Hypothalamus (tissue), 51 donors: ENCODE measurements at regions not wholly inside any gene's neighbourhood (a gene's known extent, or its start where the extent isn't known, plus 50 kb on each side); places are given as distances from the start of the nearest gene placed in this dataset.

Source experiments
- DNase-seq, 51 donors: peaks; one replicate each; lab custom pipeline; 2025; lab: John Stamatoyannopoulos, UW

GRCh38 chr2:133661392-133661791, 93.1 kb upstream of the NCKAP5 start:
- no peak for DNase-seq

GRCh38 chr2:133666621-133667020, 98.4 kb upstream of the NCKAP5 start:
- no peak for DNase-seq

- no peak for DNase-seq
Observed at GRCh38 chr2:133667085-133667484, 98.8 kb upstream of the NCKAP5 start.

- no peak for DNase-seq
Observed at GRCh38 chr2:133667968-133668367, 99.7 kb upstream of the NCKAP5 start.

GRCh38 chr2:133668547-133668946, 100.3 kb upstream of the NCKAP5 start:
- no peak for DNase-seq

- no peak for DNase-seq
Observed at GRCh38 chr2:133673305-133673905, 105.1 kb upstream of the NCKAP5 start.

- DNase-seq, result no peak
Observed at GRCh38 chr2:133674066-133674432, 105.8 kb upstream of the NCKAP5 start.

GRCh38 chr2:133674433-133675331, 106.4 kb upstream of the NCKAP5 start:
- peak in 47 of 51 donors; percentile 14 to 92 (median 61) for DNase-seq

- DNase-seq, result peak in 1 of 51 donors; percentile 16
Observed at GRCh38 chr2:133676392-133677130, 108.3 kb upstream of the NCKAP5 start.

- peak in 1 of 51 donors; percentile 20 for DNase-seq
Observed at GRCh38 chr2:133680343-133681049, 112.2 kb upstream of the NCKAP5 start.

GRCh38 chr2:133682347-133682746, 114.1 kb upstream of the NCKAP5 start:
- DNase-seq, result no peak

- DNase-seq, result no peak
Observed at GRCh38 chr2:133682906-133683305, 114.6 kb upstream of the NCKAP5 start.

- DNase-seq, result no peak
Observed at GRCh38 chr2:133685636-133686215, 117.5 kb upstream of the NCKAP5 start.

GRCh38 chr2:133690780-133691179, 122.5 kb upstream of the NCKAP5 start:
- DNase-seq, result no peak

GRCh38 chr2:133691336-133691735, 123.1 kb upstream of the NCKAP5 start:
- DNase-seq, result no peak

GRCh38 chr2:133705287-133705686, 137.0 kb upstream of the NCKAP5 start:
- peak in 1 of 51 donors; percentile 14 for DNase-seq

- DNase-seq, result no peak
Observed at GRCh38 chr2:133710613-133711012, 142.3 kb upstream of the NCKAP5 start.

GRCh38 chr2:133711201-133711600, 142.9 kb upstream of the NCKAP5 start:
- peak in 6 of 51 donors; percentile 3 to 14 (median 11) for DNase-seq

- no peak for DNase-seq
Observed at GRCh38 chr2:133711806-133712205, 143.5 kb upstream of the NCKAP5 start.

- no peak for DNase-seq
Observed at GRCh38 chr2:133712369-133712768, 144.1 kb upstream of the NCKAP5 start.
